ENCODE measurements at regions not wholly inside any gene's neighbourhood (a gene's known extent, or its start where the extent isn't known, plus 50 kb on each side); places are given as distances from the start of the nearest gene placed in this dataset.
"Not testable (repeated sequence)": the region's sequence is repeated elsewhere in the genome, so short reads cannot be mapped to it uniquely, and the experiment has no call there.

GRCh38 chr3:109656225-109656624, 318.9 kb upstream of the DPPA4 start:
- DNase-seq (ENCODE audit: low read depth): no peak

DNA sequence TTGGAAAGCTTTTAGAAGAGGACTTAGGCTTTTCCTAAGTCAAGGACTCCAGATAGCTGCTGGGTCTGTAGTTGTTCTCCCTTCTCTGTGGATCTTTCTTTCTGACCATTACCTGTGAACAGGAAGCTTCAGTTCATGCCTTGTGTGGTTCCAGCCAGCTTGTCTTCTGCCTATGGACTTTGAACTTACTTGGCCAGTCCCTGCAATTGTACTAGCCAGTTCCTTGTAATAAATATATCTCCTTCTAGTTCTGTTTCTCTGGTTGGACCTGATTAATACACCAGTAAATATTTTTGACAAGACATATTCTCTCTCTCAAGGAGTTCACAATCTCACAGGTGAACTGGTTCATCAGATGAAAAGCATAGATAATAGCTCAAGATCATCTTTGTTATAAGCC, 341.3 kb upstream of the DPPA4 start:
- no peak for DNase-seq (ENCODE audit: low read depth)

GRCh38 chr3:109679664-109680063, 342.3 kb upstream of the DPPA4 start:
- DNase-seq (ENCODE audit: low read depth): no peak

- no peak for DNase-seq (ENCODE audit: low read depth)
Measured at GRCh38 chr3:109683746-109684145, 346.4 kb upstream of the DPPA4 start.

- DNase-seq (ENCODE audit: low read depth): no peak
Measured at GRCh38 chr3:109685084-109686079, 348.0 kb upstream of the DPPA4 start.

DNA sequence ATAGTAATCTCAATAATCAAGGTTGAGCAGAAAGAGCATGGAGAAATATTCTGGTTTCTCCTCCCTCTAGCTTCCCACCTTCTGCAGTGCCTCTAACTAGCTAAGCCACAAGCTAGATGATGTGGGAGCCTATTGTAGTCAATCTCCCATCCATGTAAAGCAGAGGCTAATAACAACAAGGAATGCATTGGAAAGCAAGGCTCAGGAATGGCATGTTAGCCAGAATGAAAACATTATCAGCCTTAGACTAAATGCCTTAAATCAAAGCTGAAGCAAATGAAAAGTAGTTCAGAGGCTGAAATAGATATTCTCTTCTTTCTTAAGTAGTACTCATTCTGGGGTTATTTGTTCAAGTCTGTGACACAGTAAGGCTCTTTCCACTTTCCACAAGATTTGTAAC, 350.3 kb upstream of the DPPA4 start:
- DNase-seq (ENCODE audit: low read depth): no peak

DNA sequence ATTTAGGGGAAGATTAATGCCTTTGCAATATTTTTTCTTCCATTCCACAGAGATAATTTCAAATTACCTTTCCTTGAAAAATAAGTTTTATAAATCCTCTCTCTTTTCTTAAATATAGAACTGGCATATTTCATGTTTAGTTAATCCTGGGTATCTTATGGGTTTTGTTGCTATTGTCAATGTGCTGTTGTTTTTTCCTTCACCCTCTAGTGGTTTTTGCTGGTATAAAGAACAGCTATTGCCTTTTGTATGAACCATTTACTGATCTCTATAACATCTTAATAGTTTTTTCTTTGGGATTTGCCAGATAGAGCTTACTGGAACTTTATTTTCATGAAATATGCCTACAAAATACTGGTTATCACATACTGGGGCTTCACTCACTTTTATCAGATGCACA, 359.6 kb upstream of the DPPA4 start:
- no peak for DNase-seq (ENCODE audit: low read depth)

GRCh38 chr3:109702252-109702651, 364.9 kb upstream of the DPPA4 start:
- no peak for DNase-seq (ENCODE audit: low read depth)

- no peak for DNase-seq (ENCODE audit: low read depth)
Measured at GRCh38 chr3:109702976-109703375, 365.6 kb upstream of the DPPA4 start.

DNA sequence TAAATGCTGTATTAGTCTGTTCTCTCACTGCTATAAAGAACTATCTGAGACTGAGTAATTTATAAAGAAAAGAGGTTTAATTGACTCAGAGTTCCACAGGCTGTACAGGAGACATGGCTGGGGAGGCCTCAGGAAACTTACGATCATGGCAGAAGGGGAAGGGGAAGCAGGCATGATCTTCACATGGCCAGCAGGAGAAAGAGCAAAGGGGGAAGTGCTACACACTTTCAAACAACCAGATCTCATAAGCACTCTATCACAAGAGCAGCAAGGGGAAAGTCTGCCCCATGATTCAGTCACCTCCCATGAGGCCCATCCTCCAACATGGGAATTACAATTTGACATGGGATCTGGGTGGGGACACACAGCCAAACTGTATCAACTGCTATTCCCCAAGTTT, 367.8 kb upstream of the DPPA4 start:
- not testable (repeated sequence) for DNase-seq (ENCODE audit: low read depth)

DNA sequence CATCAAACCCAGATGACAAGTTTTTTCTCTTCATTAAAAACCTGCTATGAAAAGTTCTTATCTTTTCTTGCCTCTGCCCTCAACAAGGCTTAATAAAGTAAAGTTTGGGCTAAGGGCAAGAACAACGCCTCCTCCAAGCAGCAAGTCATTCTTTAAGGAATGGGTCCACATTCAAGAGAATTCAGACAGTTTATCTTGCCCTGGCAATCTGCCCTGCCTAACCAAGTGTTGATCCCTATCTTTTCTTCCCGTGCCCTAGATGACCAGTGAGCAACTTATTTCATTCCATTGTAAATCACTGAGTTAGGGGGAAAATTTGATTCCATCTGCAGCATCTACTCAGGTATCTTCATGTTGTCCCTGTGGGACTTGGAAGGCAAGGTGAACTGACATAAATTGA, 370.3 kb upstream of the DPPA4 start:
- DNase-seq (ENCODE audit: low read depth): no peak

- DNase-seq (ENCODE audit: low read depth): no peak
Measured at GRCh38 chr3:109713288-109713687, 375.9 kb upstream of the DPPA4 start.

DNA sequence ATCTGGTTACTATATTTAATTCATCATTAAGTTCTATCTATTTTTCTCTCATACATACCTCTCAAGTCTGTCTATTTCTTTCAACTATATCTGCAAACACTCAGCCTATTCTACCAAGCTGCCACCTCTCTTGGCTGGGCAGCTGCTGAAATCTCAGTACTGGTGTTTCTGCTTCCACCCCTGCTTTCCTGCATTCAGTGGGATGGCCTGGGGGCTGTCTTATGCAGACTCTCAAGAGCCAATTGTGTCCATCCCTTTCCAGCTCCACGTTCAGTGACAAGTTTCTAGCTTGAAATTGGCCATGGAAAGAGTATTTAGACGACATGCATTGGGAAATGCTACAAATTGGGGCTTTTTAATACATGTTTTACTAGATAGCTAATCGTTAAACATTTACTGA, 378.4 kb upstream of the DPPA4 start:
- no peak for DNase-seq (ENCODE audit: low read depth)

- no peak for DNase-seq (ENCODE audit: low read depth)
Measured at GRCh38 chr3:109718850-109719249, 381.5 kb upstream of the DPPA4 start.

DNA sequence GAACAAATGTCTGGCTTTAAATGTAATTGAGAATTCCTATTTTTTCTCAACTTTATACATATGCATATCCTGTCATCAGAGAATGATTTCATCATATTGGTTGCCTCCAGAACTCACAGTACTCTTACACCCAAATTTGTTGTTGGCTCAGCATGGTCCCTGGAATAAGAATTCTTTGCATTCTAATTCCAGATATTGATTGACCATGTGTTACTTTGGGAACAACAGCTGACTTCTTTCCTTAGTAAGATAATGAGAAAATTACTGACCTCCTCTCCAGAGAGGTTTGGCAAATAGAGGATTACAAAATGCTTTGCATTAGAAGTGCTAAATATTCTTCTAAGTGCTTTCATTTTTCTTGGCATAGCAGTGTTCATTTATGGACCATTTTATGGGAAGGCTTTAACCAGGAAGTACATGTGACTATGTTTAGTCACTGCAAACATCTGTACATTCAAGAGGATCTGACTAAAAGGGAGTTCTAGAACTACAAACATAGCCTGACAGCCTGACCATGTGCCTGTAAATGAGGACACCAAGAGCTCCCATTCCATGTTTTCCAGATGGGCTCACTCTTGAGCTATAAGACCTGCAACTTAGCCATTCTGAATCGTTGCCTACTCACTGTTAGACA, 391.6 kb upstream of the DPPA4 start:
- no peak for DNase-seq (ENCODE audit: low read depth)

DNA sequence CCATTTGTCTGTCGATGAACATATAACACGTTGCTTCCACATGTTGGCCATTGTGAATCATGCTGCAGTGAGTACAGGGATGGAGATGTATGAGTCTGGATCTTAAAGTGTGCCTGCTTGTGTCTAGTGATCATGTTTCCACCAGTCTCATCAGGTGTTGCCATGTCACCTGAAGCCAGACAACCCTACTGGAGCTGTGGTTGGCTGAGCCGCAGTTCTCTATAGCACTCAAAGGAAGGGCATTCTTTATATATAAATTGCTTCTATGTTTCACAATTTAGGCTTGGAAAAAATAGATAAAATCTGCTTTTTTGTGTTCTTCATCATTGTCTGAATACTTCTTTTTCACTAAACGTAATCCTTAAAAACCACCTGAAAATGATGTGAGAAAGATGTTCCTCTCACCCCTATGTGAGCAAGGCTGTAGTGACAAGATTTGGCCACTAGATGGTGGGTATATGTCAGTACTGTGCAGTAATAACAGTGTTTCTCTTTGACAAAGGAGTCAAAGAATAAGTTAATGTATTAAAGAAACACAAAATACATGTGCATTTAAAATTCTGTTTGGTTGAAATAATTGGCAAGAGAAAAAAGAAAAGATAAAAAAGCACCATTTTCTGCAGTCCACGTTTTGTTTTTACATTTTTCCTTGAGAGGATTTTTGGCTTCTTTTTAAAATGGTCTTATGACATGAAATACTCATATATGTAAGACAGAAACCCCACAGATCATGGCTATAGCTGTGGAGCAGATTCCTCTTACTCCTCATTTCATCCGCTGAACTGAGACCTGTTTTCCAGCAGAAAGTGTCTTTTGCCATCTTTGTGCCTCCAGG, 394.5 kb upstream of the DPPA4 start:
- peak; percentile 1 for DNase-seq (ENCODE audit: low read depth)

DNA sequence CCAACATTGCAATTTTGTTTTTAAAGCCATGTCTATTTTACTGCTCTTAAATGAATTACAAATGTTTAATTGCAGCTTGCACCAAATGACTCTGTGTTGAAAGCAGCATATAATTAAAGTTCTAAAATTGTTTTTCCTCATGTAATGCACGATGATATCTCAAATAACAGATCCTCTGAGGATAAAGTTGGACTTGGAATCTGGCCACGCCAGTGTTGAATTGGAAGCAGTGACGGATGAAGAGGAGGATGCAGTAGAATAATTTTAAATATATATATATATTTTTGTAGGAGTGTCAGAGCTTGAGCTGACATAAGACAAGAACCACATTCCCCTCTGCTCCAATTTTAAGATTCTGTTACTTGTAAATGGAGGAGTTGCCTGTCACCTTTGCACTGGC, 406.6 kb upstream of the DPPA4 start:
- DNase-seq (ENCODE audit: low read depth): no peak

GRCh38 chr3:109772520-109772919, 435.2 kb upstream of the DPPA4 start:
- no peak for DNase-seq (ENCODE audit: low read depth)

DNA sequence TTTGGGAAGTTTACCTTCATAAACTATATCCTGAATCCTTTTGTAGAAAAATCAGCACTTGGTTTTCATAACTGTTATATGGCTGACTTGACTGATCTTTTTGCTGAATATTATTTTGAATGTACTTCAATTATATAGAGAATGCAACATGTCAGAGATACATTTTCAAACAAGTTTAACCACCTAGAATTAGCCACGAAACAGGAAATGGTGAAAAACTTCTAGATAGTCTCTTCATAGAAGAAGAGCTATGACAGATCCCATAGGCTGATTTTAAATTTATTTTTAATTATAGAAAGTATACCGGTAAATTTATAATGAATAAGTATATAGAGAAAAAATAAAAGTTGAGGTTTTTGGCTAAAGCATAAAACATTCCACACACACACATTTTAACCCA, 436.8 kb upstream of the DPPA4 start:
- no peak for DNase-seq (ENCODE audit: low read depth)

DNA sequence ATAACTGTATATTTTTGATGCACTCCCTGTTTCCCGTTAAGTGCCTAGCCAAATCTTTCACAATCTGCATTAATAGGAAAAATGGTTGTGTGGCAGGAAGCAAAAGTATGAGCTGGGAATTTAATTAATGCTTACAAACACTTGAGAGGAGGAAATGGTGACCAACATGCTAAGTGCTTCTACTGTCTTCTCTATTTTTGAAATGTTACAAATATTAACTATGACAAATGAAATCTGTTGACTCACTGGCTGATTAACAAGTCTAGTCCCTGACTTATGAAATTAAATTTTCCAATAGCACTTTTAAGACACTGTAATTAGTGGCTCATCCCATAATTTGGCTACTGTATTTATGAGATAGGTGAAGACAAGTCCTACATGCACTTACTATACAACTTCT, 446.9 kb upstream of the DPPA4 start:
- DNase-seq (ENCODE audit: low read depth): no peak

DNA sequence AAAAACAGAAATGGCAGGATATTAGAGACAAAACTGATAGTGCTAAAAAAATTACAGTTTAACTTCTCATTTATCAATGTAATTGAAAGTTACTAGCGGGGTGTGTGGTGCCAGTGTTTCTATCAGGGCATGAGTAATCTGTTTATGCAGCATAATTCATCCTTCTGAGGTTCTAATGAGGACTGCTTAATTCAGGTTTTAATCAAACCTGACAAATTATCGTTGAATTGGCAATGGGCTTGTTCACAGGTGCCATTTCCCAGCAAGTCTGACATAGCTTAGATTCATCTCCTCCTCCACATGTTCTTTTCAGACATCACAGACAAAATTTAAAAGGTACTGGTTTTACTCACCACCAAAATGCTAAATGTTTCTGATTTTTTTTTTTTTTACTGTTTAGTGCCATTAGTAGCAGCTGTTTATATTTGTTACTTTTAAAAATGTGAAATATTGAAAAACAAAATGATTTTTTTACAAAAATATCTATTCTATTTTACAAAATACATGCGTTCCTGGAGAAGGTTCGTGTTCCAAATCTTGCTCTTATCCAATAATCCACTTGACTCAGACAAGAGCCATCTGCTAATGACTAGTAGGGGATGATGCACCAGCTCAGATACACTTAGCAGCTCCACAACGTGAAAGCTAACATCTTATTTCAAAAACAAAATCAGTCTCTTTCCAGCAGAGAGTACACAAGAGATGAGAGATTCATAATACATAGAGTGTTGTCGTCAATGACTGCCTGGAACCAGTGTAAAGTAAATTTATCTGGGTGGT, 447.7 kb upstream of the DPPA4 start:
- DNase-seq (ENCODE audit: low read depth): no peak

- DNase-seq (ENCODE audit: low read depth): no peak
Measured at GRCh38 chr3:109803274-109803673, 465.9 kb upstream of the DPPA4 start.

Data from stimulated activated CD8-positive, alpha-beta memory T cell treated with anti-CD3 and anti-CD28 coated beads, Interleukin-15, amount 100 ng/mL, for 24 hours (primary cell).